Spinal cord (tissue), 9 donors: ENCODE measurements at regions not wholly inside any gene's neighbourhood (a gene's known extent, or its start where the extent isn't known, plus 50 kb on each side); places are given as distances from the start of the nearest gene placed in this dataset.
"Not testable (repeated sequence)": the region's sequence is repeated elsewhere in the genome, so short reads cannot be mapped to it uniquely, and the experiment has no call there.

Experiments used
- DNase-seq, 6 donors: peaks; one replicate each; pipeline versions ENCODE4 v3.0.0 to v3.0.0-alpha.2; 2013 to 2015; ENCODE audit warnings: low spot score in 6 of 6, low read depth in 4 of 6
- H3K27ac ChIP-seq: one replicate; pipeline ENCODE4 v1.5.1; 2013; ENCODE audit warnings: low read depth, low read length, control low read depth
- H3K27me3 ChIP-seq: one replicate; pipeline ENCODE4 v1.6.1; 2013; ENCODE audit warnings: low read length; ENCODE audit not compliant: control insufficient read depth, insufficient read depth
- H3K36me3 ChIP-seq: one replicate; pipeline ENCODE4 v1.6.1; 2013; ENCODE audit warnings: low read length; ENCODE audit not compliant: control insufficient read depth, insufficient read depth
- H3K4me1 ChIP-seq: one replicate; pipeline ENCODE4 v1.6.1; 2013; ENCODE audit warnings: low read length; ENCODE audit not compliant: control insufficient read depth, insufficient read depth
- H3K4me3 ChIP-seq: one replicate; pipeline ENCODE4 v1.5.1; 2013; ENCODE audit warnings: low read depth, low read length, control low read depth
- H3K9me3 ChIP-seq: one replicate; pipeline ENCODE4 v1.6.1; 2013; ENCODE audit warnings: low read length; ENCODE audit not compliant: control insufficient read depth, insufficient read depth
- WGBS: methylation state at CpG from one replicate; pipeline ENCODE4 v1.1.5; 2013; ENCODE audit warnings: missing lambda C conversion rate; ENCODE audit not compliant: insufficient coverage; 5-methylcytosine and 5-hydroxymethylcytosine counted together
- donor health status: healthy.

DNA sequence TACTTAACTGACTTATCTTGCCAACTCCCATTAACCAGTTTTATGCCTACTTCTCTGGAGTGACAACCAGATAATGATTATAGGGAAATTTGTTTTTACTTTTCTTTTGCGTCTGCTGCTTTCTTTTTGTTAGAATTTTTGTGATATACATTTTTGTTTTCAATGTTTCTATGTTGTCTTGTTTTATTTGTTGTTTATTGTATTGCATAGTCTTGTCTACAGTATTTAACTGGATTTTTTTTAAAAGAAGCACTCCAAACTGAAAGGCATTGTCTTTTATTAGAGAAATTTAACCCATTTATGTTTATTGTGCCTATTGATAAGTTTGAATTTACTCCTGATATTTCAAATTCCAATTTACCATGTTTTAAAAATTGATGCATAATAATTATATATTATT is 264.9 kb downstream of the NPIPA7 start:
- not testable (repeated sequence) for H3K4me1 ChIP-seq, H3K9me3 ChIP-seq, DNase-seq, H3K4me3 ChIP-seq, H3K27me3 ChIP-seq, H3K27ac ChIP-seq, H3K36me3 ChIP-seq
- WGBS: no CpG with 5 or more reads among the region's 1 CpG

DNA sequence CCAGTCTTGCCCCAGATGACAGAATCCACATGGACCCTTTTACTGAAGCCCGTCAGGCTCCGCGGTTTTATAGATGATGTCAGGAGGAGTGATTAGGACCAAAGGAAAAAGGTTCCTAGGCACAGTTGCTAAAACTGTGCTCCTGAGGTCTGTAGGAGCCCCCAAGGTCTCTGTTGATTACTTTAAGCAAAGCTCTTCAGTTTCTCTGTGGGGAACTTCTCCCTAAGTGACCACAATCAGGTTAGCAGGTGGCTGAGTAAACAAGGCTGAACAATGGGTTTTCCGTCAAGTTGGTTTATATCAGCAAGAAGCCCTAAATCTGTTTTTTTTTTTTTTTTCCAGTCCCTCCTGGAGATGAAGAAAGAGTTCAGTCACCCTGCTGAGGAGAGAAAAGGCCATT is 269.1 kb downstream of the NPIPA7 start:
- DNase-seq, H3K4me1 ChIP-seq, H3K27ac ChIP-seq, H3K4me3 ChIP-seq, H3K27me3 ChIP-seq, H3K9me3 ChIP-seq, H3K36me3 ChIP-seq: not testable (repeated sequence)
- WGBS: no CpG with 5 or more reads among the region's 4 CpGs

DNA sequence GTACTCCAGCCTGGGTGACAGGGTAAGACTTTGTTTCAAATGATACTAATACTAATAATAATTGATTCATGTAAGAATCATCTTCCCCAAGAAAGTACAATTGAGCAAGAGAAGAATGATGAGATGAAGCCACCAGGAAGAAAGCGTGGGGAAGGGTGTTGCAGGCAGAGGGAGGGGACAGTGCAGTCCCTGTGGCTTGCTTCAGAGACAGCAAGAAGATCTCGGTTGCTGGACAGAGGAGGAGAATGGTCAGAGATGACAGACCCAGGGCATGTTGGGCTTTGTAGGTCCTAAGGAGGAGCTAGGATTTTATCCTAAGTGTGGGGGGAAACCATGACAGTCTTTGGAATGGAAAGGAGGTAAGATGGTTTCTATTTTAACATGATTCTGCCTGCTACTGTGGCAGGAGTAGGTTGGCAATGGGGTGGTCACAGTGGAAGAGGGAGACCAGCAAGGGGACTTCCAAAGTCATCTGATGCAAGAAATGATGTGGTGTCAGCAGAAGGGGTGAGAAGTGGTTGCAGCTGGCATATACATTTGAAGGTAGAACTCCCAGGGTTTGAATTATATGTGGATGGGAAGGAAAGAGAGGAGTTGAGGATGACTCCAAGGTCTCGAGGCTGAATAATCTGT is 293.4 kb downstream of the NPIPA7 start:
- not testable (repeated sequence) for H3K9me3 ChIP-seq, H3K36me3 ChIP-seq, DNase-seq, H3K27ac ChIP-seq, H3K4me3 ChIP-seq, H3K27me3 ChIP-seq, H3K4me1 ChIP-seq
- WGBS: no CpG with 5 or more reads among the region's 3 CpGs

DNA sequence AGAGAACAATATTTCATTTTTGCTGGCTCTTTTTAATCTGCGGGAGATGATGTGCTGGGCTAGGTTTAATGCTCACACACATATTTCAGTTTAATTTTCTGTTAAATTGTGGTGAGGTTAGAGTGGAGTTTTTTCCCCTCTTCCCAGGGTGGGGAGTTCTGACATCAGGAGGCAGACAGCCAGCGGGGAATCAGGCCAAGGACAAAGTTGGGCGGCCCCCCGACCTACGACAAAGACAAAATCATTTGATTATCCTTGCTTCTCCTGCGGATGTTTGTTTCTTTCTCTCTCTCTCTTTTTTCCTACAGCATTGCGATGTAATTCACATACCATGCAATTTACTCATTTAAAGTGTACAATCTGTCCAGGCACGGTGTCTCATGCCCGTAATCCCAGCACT is 295.9 kb downstream of the NPIPA7 start:
- not testable (repeated sequence) for H3K9me3 ChIP-seq, H3K27ac ChIP-seq, DNase-seq, H3K36me3 ChIP-seq, H3K4me3 ChIP-seq, H3K27me3 ChIP-seq, H3K4me1 ChIP-seq
- no CpG with 5 or more reads among the region's 9 CpGs for WGBS

DNA sequence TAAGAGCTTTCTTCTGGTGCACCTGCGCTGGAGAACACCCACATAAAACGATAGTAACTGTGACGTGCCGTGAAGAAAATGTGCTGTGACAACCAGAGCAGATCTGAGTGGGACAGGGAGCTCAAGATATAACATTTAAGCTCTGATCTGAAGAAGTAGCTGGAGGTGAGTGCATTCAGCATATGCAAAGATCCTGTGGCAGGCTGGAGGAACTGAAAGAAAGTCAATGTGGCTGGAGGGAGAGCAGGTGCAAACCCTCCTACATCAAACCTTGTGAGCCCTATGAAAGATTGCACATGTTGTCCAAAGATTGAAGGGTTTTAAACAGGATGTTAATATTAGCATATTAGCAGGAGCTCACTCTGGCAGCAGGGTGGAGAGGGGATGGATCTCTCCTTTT is 342.9 kb downstream of the NPIPA7 start:
- WGBS: no CpG with 5 or more reads among the region's 4 CpGs
- not testable (repeated sequence) for H3K4me1 ChIP-seq, H3K9me3 ChIP-seq, DNase-seq, H3K27me3 ChIP-seq, H3K27ac ChIP-seq, H3K4me3 ChIP-seq, H3K36me3 ChIP-seq

DNA sequence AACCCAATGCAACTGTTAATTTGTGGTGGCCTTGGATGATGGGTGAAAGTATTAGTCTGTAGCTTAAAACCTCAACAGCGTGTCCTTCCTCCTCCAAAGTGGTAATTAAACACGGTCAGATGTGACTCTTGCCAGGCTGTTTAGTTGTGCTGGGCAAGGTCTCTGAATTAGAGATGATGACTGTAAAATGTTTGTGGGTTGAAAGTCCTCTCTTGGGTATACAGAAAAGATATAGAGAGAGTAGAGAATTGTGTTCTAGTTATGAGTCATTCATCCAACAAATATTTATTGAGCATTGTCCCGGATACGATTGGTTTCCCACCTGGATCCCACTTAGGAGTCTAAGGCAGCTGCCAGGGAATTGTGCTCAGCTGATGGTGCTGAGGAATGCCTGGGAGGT is 343.7 kb downstream of the NPIPA7 start:
- H3K36me3 ChIP-seq, H3K4me3 ChIP-seq, H3K9me3 ChIP-seq, DNase-seq, H3K27me3 ChIP-seq, H3K27ac ChIP-seq, H3K4me1 ChIP-seq: not testable (repeated sequence)
- no CpG with 5 or more reads among the region's 4 CpGs for WGBS

DNA sequence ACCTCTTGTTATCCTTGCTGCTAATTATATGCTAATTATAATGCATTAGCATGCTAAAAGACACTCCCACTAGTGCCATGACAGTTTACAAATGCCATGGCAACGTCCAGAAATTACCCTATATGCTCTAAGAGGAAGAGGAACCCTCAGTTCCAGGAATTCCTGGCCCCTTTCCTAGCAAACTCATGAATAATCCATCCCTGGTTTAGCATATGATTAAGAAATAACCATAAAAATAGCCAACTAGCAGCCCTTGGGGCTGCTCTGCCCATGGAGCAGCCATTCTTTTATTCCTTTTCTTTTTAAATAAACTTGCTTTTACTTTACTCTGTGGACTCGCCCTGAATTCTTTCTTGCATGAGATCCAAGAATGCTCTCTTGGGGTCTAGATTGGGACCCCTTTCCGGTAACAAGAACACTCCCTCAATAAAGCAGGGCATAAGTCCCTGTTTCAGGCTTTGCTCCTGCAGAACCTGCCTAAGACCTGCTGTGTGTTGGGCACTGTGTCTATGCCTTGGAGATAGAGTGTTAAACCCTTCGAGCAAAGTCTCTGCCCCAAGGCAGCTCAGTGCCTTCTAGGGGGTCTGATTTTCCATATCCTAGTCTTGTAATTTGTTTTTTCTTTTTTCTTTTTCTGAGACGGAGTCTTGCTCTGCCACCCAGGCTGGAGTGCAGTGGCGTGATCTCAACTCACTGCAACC is 345.0 kb downstream of the NPIPA7 start:
- H3K27ac ChIP-seq, H3K4me1 ChIP-seq, H3K9me3 ChIP-seq, H3K36me3 ChIP-seq, DNase-seq, H3K27me3 ChIP-seq, H3K4me3 ChIP-seq: not testable (repeated sequence)
- WGBS: no CpG with 5 or more reads among the region's 6 CpGs

DNA sequence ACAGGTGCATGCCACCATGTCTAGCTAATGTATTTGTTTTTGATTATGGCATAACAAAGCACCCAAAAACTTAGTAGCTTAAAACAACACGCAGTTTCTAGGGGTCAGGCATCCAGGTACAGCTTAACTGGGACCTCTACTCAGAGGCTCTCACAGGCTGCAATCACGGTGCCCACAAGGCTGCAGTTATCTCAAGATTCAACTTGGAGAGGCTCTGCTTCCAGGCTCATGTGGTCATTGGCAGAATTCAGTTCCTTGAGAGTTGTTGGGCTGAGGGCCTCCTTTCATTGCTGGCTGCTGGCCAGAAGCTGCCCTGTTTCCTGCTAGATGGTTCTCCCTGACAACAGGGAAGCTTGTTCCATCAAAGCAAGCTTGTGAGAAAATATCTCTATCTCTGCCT is 348.1 kb downstream of the NPIPA7 start:
- not testable (repeated sequence) for H3K36me3 ChIP-seq, H3K4me1 ChIP-seq
- WGBS: no CpG with 5 or more reads among the region's 2 CpGs

DNA sequence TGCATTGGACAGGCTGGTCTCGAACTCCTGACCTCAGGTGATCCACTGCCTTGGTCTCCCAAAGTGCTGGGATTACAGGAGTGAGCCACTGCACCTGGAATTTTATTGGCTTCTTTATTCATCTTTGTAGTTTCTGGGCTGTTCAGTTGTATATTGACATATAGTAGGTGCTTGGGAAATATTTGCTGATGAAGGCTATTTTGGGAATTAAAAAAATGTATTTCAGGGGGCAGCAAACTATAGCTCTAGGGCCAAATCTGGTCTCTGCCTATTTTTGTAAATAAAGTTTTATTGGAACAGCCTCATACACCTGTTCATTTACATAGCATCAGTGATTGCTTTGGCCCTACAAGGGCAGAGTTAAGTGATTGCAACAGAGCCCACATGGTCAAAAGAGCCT is 363.6 kb downstream of the NPIPA7 start:
- WGBS: no CpG with 5 or more reads among the region's 1 CpG
- H3K9me3 ChIP-seq, H3K4me3 ChIP-seq, H3K27ac ChIP-seq, H3K4me1 ChIP-seq, H3K27me3 ChIP-seq, DNase-seq, H3K36me3 ChIP-seq: not testable (repeated sequence)

More for the DNA sequence above, 348.1 kb downstream of the NPIPA7 start:
- not testable (repeated sequence) for H3K27ac ChIP-seq, H3K27me3 ChIP-seq, H3K4me3 ChIP-seq, H3K9me3 ChIP-seq, DNase-seq

DNA sequence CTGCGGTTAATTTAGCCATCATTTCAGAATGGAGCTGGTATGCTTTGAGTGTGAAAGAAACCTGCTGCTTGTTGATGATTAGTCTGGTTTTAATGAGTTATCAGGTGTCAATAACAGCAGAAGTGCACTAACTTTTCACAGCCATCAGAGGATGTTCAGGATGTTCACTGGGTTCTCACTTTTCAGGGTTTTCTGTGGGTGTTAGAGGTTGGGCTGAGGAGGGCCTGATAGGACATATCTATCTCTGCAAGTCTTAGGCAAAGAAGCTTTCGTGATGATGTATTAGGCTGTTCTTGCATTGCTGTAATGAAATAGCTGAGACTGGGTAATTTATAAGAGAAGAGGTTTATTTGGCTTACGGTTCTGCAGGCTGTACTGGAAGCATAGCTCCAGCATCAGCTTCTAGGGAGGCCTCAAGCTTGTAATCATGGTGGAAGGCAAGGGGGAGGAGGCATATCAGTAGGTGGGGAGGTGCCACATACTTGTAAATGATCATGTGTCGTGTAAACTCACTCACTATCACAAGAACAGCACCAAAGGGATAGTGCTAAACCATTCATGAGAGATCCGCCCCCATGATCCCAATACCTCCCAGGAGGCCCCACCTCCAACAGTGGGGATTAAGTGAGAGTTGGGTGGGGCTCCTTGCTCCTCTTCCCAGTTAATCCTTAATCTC is 376.2 kb downstream of the NPIPA7 start:
- no CpG with 5 or more reads among the region's 5 CpGs for WGBS
- H3K4me3 ChIP-seq, H3K9me3 ChIP-seq, H3K36me3 ChIP-seq, H3K4me1 ChIP-seq, H3K27ac ChIP-seq, H3K27me3 ChIP-seq, DNase-seq: not testable (repeated sequence)
